Activated effector memory CD4-positive, alpha-beta T cell treated with anti-CD3 and anti-CD28 coated beads, Interleukin-2, amount 50 U/mL, for 16 hours (primary cell): ENCODE measurements at regions not wholly inside any gene's neighbourhood (a gene's known extent, or its start where the extent isn't known, plus 50 kb on each side); places are given as distances from the start of the nearest gene placed in this dataset.

Experiments
- DNase-seq: peaks from one replicate; pipeline ENCODE4 v3.0.0-alpha.2; 2020

DNA sequence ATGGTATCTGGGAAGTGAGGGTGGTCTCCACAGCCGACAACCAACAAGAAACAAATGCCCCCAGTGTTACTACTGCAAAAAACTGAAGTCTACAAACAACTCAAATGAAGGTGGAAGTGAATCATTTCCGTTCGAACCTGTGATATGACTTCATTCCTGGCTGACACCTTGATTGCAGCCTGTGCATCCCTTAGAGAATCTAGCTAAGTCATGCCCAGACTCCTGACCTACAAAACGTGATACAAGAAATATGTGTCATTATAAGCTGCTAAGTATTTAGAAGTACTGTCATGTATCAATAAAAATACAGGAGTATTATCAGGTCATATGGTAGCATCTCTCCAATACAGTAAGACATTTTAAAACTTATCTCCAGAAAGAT is 959.7 kb upstream of the LCORL start:
- DNase-seq, result no peak

DNA sequence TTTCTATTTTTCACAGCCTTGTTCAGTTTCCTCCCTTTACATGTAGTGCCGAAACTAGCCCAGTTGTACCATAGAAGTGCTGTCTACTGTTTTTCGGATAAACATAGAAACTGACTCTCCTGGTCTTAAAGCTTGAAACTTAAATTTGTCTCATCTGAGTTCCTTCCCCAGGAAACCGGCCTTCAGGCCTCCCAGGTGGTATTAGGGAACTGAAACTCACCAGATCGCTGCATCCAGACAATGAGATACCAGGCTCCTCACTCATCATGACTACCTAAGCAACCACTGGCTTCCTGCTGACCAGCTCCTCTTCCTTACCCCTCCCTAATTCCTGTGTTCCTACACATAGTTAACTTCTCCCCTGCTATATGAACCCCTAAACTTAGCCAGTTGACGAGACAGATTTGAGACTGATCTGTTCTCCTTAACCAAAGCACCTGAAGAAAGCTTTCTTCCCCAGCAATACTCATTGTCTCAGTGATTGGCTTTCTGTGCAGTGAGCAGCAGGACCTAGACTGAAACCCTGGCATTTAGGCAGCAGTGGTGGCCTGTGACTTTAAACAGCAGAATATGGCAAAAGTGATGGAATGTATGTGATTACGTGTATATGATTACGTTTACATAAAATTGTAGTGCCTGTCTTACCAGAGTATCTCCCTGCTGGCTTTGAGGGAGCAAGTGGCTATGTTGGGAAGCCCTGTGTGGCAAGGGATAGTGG is 959.1 kb upstream of the LCORL start:
- DNase-seq, result no peak

DNA sequence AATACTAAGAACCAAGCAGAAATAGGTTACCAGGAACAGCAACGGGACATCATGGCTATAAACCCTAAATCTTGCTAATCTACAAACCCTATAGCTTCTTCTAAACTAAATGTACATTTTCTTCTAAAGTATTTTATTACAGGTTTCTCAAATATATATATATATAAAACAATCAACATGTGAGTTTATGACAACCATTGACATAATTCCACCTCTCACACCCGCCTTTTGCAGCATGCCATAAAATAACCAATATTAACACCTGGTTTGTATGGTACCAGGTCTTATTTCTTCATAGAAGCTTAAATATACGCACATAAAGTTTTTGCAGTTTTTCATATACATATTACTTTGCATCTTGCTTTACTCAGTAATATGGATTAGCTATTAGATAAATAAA is 955.3 kb upstream of the LCORL start:
- DNase-seq, result no peak

DNA sequence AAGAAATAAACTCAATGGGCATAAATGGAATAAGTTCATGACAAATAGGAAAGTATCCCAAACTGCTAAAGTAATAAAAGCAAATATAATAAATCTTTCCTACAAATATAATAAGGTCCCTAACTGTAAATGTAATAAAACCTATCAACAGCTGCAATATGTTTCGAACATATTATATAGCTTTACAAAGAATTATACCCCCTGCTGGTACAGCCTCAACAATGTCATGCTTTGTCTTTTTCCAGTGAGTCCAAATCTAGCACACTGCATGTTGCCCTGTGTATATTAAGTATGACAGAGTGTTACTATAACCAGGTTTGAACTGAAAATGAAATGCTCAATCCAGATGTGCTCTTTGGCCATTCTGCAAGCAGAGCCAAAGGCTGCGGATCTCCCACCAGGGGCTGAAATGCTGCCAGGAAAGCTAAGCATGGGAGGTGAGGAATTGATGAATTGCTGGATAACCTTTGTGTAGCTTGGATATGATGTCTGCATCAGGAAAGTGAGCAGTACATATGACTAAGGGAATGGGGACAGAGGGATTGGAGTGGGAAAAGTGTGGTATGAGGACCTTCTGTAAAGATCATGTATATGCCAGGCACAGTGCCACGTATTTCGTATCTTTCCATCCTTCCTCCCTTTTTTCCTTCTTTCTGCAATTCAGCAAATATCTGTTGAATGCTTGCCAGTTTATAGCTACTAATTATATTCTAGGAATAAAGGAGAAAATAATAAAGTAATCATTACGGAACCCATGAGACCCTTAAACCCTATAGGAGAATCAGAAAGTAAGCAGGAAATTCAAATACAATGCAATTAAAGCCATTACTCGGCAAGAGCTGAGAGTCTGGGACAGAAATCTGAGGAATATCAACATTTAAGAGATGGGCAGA is 954.6 kb upstream of the LCORL start:
- no peak for DNase-seq

- no peak for DNase-seq
These were observed 951.7 kb upstream of the LCORL start for GRCh38 chr4:18973296-18973695.

GRCh38 chr4:18961879-18962278 is 940.3 kb upstream of the LCORL start:
- DNase-seq, result no peak

GRCh38 chr4:18961266-18961665 is 939.7 kb upstream of the LCORL start:
- DNase-seq, result no peak

- DNase-seq, result no peak
These were observed 936.2 kb upstream of the LCORL start for GRCh38 chr4:18957716-18958115.

DNA sequence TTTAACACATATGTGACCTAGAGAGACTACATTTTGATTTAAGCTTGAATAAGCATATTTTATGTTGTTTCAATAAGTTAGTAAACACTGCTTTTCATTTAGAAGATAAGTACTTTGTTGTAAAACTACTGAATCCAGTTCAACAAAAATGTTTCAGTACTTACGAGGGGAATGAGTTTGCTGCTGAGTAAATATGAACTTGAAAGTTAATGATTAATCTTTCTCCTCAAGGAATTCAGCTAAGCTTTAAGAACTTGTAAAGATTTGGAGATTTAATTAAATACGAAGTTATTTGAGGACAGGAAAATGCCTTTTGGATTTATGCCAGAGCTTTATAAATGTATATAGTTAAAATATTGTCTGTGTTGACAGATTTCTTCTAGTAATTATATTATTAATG is 933.0 kb upstream of the LCORL start:
- no peak for DNase-seq

DNA sequence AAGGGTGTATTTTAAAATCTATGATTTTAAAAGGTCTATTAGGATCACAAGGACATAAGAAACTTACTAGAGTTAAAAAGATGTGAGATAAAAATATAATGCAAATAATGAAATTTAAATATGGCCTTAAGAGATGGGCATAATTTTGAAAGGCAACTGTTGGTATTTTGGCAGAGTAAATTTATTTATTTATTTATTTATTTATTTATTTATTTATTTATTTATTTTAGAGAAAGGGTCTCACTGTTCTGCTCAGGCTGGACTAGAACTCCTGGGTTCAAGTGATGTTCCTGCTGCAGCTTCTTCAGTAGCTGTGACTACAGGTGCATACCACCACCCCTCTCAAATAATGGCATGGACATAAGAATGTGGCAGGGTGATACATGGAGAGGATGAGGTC is 932.1 kb upstream of the LCORL start:
- DNase-seq, result no peak

DNA sequence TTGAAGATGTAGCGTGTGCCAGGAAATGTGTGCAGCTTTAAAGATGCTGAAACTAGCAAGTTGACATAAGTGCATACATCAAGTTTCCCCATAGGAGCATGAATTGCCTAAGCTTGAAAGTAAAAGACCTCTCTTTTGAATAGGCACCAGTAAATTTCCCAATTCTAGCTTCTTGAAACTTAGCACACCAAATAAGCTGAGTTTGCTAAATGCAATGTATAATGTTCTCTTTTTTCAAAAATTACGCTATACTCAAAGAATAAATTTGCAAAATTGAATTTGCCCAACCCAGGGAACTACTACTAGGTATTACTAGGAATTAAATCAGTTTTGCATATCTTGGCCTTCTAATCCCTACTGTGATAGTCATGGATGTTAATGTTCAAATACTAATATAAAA is 923.9 kb upstream of the LCORL start:
- no peak for DNase-seq

DNA sequence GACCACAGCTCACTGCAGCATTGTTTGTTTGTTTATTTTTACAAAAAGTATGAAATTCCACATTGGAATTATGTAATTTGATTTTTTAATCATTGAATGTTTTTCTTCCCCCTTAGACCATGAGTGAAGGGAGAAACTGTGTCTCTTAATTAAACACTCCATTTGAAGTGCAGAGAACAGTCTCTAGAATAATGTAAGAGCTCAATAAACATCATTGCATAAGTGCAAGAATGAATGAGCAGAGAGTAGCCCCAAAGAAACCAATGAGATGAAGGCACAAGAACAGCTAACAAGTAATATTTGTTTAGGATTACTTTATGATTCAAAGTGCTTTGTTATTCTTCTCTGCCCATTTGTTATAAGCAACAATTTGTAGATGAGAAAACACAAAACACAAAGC is 921.3 kb upstream of the LCORL start:
- no peak for DNase-seq

- DNase-seq, result no peak
These were observed 917.0 kb upstream of the LCORL start for GRCh38 chr4:18938343-18939099.

DNA sequence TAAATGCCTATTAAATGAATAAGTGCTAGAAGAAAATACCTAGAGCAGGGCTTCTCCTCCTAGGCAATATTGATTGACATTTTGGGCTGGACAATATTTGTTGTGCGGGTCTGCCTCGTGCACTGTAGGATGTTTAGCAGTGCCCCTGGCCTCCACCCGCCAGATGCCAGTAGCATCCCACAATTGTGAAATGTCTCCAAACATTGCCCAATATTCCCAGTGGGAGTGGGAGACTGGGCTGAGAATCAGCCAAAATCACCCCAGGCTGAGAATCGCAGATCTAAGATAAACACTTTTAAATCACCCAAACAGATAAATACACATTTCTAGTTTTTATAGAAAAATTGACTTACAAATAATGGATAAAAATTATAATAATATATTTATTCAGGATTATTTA is 916.2 kb upstream of the LCORL start:
- no peak for DNase-seq

- no peak for DNase-seq
These were observed 915.5 kb upstream of the LCORL start for GRCh38 chr4:18937080-18937479.

DNA sequence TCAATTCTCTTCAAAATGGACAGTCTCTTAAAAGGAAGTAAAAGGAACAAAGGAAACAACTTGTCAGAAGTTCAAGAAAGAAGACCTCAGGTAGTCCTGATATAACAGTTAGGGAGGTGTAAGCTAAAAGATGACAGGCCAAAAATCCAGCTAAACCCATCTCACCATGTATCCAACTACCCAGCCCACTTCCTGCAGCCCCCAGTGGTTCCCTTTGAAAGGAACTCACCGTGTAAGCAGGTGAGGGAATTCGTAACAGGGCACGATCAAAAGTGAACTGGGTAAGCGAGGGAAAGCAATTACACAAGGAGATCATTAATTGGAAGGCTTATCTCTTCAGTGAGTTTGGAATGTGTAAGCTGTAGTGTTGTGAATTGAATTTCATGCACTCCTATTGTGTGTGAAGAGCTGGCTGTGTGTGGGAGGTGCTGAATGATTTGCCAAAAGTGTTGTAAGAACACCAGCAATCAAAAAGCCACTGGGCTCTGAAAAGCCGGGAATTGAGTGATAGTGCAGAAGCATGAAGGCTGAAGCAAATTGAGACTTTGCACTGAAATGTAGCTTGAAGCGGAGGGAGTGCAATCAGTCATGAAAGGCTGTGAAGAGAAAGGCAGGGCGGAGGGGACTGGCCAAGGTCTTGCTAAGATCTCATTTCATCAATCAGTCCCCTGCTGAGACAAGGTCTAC is 914.2 kb upstream of the LCORL start:
- no peak for DNase-seq

GRCh38 chr4:18934197-18934596 is 912.6 kb upstream of the LCORL start:
- no peak for DNase-seq

DNA sequence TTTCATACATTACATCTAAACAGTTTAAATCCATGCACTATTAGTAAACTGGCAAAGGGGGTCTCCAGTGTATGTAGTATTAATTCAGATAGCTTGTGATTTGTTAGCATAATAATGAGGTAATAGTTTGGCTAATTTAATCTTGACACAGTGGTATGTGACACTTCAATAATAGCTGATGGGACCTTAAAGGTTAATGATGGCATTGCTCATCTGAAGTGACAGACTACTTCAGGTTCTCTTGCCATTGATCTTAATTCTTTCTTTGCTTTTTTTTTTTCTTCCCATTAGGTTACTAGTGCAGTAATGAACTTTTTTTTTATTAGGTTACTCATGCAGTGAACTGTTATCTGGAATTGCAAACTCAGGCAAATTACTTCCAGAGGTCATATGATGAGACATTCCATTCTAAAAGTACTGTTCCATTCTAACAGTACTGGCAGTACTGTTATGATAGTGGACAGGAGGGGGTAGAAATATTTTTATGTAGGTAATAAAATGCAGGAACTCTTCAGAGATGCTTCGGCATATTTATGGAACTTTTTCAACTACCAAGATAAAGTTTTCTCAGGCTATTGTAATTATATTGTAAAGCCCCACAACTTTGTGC is 911.3 kb upstream of the LCORL start:
- DNase-seq, result no peak

DNA sequence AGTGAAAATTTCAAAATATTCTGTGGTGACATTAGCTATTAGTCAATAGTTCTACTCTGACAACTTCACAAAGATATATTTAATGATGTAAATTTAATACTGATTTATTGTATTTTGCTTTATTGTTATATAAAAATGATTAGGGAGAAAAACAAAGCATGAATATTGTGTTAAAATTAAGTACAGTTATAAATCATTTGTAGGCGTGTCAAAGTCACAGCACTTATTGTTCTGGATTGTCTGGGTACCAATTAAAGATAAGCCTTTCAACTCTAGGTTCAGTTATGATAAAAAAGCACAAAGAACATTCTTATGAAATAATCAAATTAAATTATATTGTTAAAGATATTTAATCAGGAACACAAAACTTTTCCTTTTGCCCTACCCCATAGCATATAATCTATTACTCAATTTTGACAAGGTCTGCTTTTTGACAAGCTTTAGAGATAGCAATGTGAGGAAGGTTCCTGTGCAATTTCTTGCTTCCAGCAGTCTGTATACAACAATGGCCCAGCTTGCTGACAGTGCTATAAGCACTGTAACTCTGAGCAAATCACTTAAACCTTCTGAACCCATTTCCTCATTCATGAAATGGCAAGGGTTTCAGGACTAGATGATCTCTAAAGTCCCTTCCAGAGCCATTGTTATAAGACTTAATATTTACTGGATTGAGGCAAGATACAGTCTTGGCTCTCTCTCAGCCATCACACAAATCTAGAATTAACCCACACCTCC is 910.3 kb upstream of the LCORL start:
- DNase-seq, result no peak

DNA sequence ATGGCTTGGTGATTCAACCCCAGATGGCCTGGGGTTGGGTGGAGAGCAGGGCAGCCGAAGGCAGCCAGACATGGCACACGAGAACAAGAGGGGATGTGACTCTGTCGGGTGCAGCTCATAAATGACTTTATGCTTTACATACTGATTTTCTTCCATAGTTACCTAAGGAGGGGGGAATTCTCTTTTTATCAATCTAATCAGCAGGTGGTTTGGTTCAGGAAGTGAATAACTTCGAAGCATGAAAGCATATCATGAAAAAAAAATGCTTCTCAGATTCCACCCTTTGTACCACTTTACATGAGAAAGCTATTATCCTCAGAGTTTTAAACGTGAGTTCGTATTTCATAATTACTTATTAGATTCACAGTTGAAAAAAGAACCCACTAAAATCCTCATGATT is 908.9 kb upstream of the LCORL start:
- no peak for DNase-seq

- DNase-seq, result no peak
These were observed 902.1 kb upstream of the LCORL start for GRCh38 chr4:18923496-18924161.
